ENCODE measurements at regions not wholly inside any gene's neighbourhood (a gene's known extent, or its start where the extent isn't known, plus 50 kb on each side); places are given as distances from the start of the nearest gene placed in this dataset.

DNA sequence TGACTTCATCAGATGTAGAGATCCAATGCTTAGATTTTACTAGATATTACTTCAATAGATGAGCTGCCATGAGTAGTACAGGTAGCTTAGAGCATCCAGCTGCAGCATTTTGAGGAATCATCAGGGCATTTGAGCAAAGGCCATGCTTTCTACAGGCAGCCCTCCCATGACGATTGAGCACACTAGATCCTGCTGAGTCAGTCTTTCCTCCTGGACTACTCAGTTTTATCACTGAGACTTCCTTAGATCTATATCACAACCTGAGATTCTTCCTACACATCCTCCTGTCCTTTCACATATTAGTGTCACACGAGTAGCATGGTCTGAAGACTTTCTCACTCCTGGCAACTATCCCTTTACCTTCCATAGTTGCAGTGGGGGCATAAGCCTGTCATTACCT lies 1401.8 kb downstream of the FSCB start:
- TF ChIP-seq, protein P1, sequence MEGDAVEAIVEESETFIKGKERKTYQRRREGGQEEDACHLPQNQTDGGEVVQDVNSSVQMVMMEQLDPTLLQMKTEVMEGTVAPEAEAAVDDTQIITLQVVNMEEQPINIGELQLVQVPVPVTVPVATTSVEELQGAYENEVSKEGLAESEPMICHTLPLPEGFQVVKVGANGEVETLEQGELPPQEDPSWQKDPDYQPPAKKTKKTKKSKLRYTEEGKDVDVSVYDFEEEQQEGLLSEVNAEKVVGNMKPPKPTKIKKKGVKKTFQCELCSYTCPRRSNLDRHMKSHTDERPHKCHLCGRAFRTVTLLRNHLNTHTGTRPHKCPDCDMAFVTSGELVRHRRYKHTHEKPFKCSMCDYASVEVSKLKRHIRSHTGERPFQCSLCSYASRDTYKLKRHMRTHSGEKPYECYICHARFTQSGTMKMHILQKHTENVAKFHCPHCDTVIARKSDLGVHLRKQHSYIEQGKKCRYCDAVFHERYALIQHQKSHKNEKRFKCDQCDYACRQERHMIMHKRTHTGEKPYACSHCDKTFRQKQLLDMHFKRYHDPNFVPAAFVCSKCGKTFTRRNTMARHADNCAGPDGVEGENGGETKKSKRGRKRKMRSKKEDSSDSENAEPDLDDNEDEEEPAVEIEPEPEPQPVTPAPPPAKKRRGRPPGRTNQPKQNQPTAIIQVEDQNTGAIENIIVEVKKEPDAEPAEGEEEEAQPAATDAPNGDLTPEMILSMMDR (IDR thresholded peaks at IDR 0.05): no peak
- no peak for TF ChIP-seq POLR2A (IDR thresholded peaks at IDR 0.05)

All from lower leg skin (tissue), 3 donors.